Neural progenitor cell (in vitro differentiated cells): ENCODE measurements at regions not wholly inside any gene's neighbourhood (a gene's known extent, or its start where the extent isn't known, plus 50 kb on each side); places are given as distances from the start of the nearest gene placed in this dataset.

ENCODE experiments used
- CTCF ChIP-seq: fragments of 200-600 bp; sonication (generic); IDR thresholded peaks from 2 replicates; pipeline ENCODE4 v1.5.1; 2017; ENCODE audit warnings: antibody characterized with exemption, mild to moderate bottlenecking
- EZH2 ChIP-seq: fragments of 200-600 bp; sonication (generic); IDR thresholded peaks from 2 replicates; pipeline ENCODE4 v1.6.1; 2017; ENCODE audit warnings: antibody characterized with exemption, mild to moderate bottlenecking, moderate library complexity

- TF ChIP-seq CTCF (no peak), EZH2 (no peak)
Observed at GRCh38 chr18:2410688-2411087, 160.6 kb downstream of the METTL4 start.
